Immature natural killer cell (primary cell): ENCODE measurements at regions not wholly inside any gene's neighbourhood (a gene's known extent, or its start where the extent isn't known, plus 50 kb on each side); places are given as distances from the start of the nearest gene placed in this dataset.

ENCODE experiments used
- DNase-seq, 3 donors: peaks; one replicate each; pipeline ENCODE4 v3.0.0; 2022; ENCODE audit warnings: mixed read lengths in 1 of 3
- H3K27ac Mint-ChIP-seq, 6 donors: one replicate each; pipeline ENCODE4 v1.8.0; 2020; ENCODE audit warnings: mixed read lengths in 6 of 6, mild to moderate bottlenecking in 5 of 6, inconsistent platforms in 4 of 6, moderate library complexity in 3 of 6
- H3K27me3 Mint-ChIP-seq, 3 donors: one replicate each; pipeline ENCODE4 v1.8.0; 2020 to 2021; ENCODE audit warnings: low read depth in 3 of 3, mild to moderate bottlenecking in 3 of 3, mixed read lengths in 3 of 3, moderate library complexity in 3 of 3, inconsistent platforms in 1 of 3
- H3K36me3 Mint-ChIP-seq, 3 donors: one replicate each; pipeline ENCODE4 v1.8.0; 2020; ENCODE audit warnings: mixed read lengths in 3 of 3, inconsistent platforms in 2 of 3, mild to moderate bottlenecking in 2 of 3
- H3K4me1 Mint-ChIP-seq, 2 donors: one replicate each; pipeline ENCODE4 v1.8.0; 2020; ENCODE audit warnings: inconsistent platforms in 2 of 2, mild to moderate bottlenecking in 2 of 2, mixed read lengths in 2 of 2, moderate library complexity in 1 of 2
- H3K4me3 Mint-ChIP-seq, 5 donors: one replicate each; pipeline ENCODE4 v1.8.0; 2020; ENCODE audit warnings: mild to moderate bottlenecking in 5 of 5, mixed read lengths in 5 of 5, inconsistent platforms in 3 of 5, moderate library complexity in 3 of 5
- H3K9me3 Mint-ChIP-seq, 6 donors: one replicate each; pipeline ENCODE4 v1.8.0; 2020; ENCODE audit warnings: mild to moderate bottlenecking in 6 of 6, mixed read lengths in 6 of 6, inconsistent platforms in 4 of 6, moderate library complexity in 3 of 6

GRCh38 chr5:2136728-2137333 is 254.1 kb upstream of the IRX4 start:
- Mint-ChIP-seq H3K27me3 (peaks cover 0 to 5% (median 1%) of the 10 kb centered on the region in 3 donors), H3K4me1 (no peaks in the 10 kb centered on the region), H3K4me3 (no peak overlapping the region), H3K9me3 (peaks cover 0 to 1% (median 0%) of the 10 kb centered on the region in 6 donors), H3K36me3 (no peaks in the 10 kb centered on the region), H3K27ac (no peak overlapping the region)
- no peak for DNase-seq

GRCh38 chr5:2135833-2136232 is 253.1 kb upstream of the IRX4 start:
- H3K4me3 Mint-ChIP-seq, result no peak overlapping the region
- no peaks in the 10 kb centered on the region for H3K36me3 Mint-ChIP-seq
- H3K27ac Mint-ChIP-seq, result no peak overlapping the region
- no peak for DNase-seq
- H3K4me1 Mint-ChIP-seq, result no peaks in the 10 kb centered on the region
- H3K27me3 Mint-ChIP-seq, result peaks cover 0 to 5% (median 1%) of the 10 kb centered on the region in 3 donors
- H3K9me3 Mint-ChIP-seq, result no peaks in the 10 kb centered on the region

- H3K4me1 Mint-ChIP-seq, result no peaks in the 10 kb centered on the region
- H3K36me3 Mint-ChIP-seq, result no peaks in the 10 kb centered on the region
- DNase-seq, result no peak
- no peaks in the 10 kb centered on the region for H3K9me3 Mint-ChIP-seq
- H3K27ac Mint-ChIP-seq, result no peak overlapping the region
- H3K27me3 Mint-ChIP-seq, result peaks cover 0 to 5% (median 2%) of the 10 kb centered on the region in 3 donors
- H3K4me3 Mint-ChIP-seq, result no peak overlapping the region
Observed at GRCh38 chr5:2135354-2135753, 252.6 kb upstream of the IRX4 start.

GRCh38 chr5:2134543-2135292 is 252.0 kb upstream of the IRX4 start:
- H3K9me3 Mint-ChIP-seq, result no peaks in the 10 kb centered on the region
- H3K4me3 Mint-ChIP-seq, result no peak overlapping the region
- H3K36me3 Mint-ChIP-seq, result no peaks in the 10 kb centered on the region
- H3K4me1 Mint-ChIP-seq, result no peaks in the 10 kb centered on the region
- H3K27me3 Mint-ChIP-seq, result peaks cover 0 to 5% (median 4%) of the 10 kb centered on the region in 3 donors
- no peak for DNase-seq
- no peak overlapping the region for H3K27ac Mint-ChIP-seq

GRCh38 chr5:2133936-2134335 is 251.2 kb upstream of the IRX4 start:
- Mint-ChIP-seq H3K27ac (no peak overlapping the region), H3K4me1 (no peaks in the 10 kb centered on the region), H3K27me3 (peaks cover 0 to 5% (median 4%) of the 10 kb centered on the region in 3 donors), H3K36me3 (no peaks in the 10 kb centered on the region), H3K9me3 (no peaks in the 10 kb centered on the region), H3K4me3 (no peak overlapping the region)
- DNase-seq, result no peak

GRCh38 chr5:2133080-2133479 is 250.4 kb upstream of the IRX4 start:
- DNase-seq, result no peak
- Mint-ChIP-seq H3K36me3 (no peaks in the 10 kb centered on the region), H3K4me3 (no peak overlapping the region), H3K27me3 (peaks cover 0 to 4% (median 0%) of the 10 kb centered on the region in 3 donors), H3K27ac (no peak overlapping the region), H3K9me3 (no peaks in the 10 kb centered on the region), H3K4me1 (no peaks in the 10 kb centered on the region)

GRCh38 chr5:2132497-2132847 is 249.7 kb upstream of the IRX4 start:
- Mint-ChIP-seq H3K4me3 (no peak overlapping the region), H3K36me3 (no peaks in the 10 kb centered on the region), H3K9me3 (no peaks in the 10 kb centered on the region), H3K27ac (no peak overlapping the region), H3K27me3 (peaks cover 0 to 4% (median 0%) of the 10 kb centered on the region in 3 donors), H3K4me1 (no peaks in the 10 kb centered on the region)
- DNase-seq, result no peak

- Mint-ChIP-seq H3K27ac (no peak overlapping the region), H3K9me3 (no peaks in the 10 kb centered on the region), H3K4me1 (no peaks in the 10 kb centered on the region), H3K4me3 (no peak overlapping the region), H3K36me3 (no peaks in the 10 kb centered on the region), H3K27me3 (peaks cover 0 to 4% (median 0%) of the 10 kb centered on the region in 3 donors)
- no peak for DNase-seq
Observed at GRCh38 chr5:2131826-2132496, 249.2 kb upstream of the IRX4 start.

- H3K27ac Mint-ChIP-seq, result no peak overlapping the region
- H3K27me3 Mint-ChIP-seq, result peaks cover 0 to 4% (median 0%) of the 10 kb centered on the region in 3 donors
- no peaks in the 10 kb centered on the region for H3K4me1 Mint-ChIP-seq
- no peaks in the 10 kb centered on the region for H3K36me3 Mint-ChIP-seq
- H3K9me3 Mint-ChIP-seq, result no peaks in the 10 kb centered on the region
- no peak overlapping the region for H3K4me3 Mint-ChIP-seq
- DNase-seq, result no peak
Observed at GRCh38 chr5:2131196-2131595, 248.5 kb upstream of the IRX4 start.

- Mint-ChIP-seq H3K4me3 (no peak overlapping the region), H3K4me1 (no peaks in the 10 kb centered on the region), H3K27ac (no peak overlapping the region), H3K27me3 (peaks cover 3 to 5% (median 4%) of the 10 kb centered on the region in 3 donors), H3K36me3 (no peaks in the 10 kb centered on the region), H3K9me3 (no peaks in the 10 kb centered on the region)
- no peak for DNase-seq
Observed at GRCh38 chr5:2130361-2130760, 247.6 kb upstream of the IRX4 start.

- DNase-seq, result no peak
- Mint-ChIP-seq H3K4me1 (no peaks in the 10 kb centered on the region), H3K27me3 (peaks cover 3 to 7% (median 4%) of the 10 kb centered on the region in 3 donors), H3K9me3 (no peaks in the 10 kb centered on the region), H3K36me3 (no peaks in the 10 kb centered on the region), H3K27ac (no peak overlapping the region), H3K4me3 (no peak overlapping the region)
Observed at GRCh38 chr5:2129568-2130272, 247.0 kb upstream of the IRX4 start.

- Mint-ChIP-seq H3K4me3 (no peak overlapping the region), H3K27me3 (peaks cover 3 to 7% (median 4%) of the 10 kb centered on the region in 3 donors), H3K9me3 (no peaks in the 10 kb centered on the region), H3K4me1 (no peaks in the 10 kb centered on the region), H3K27ac (no peak overlapping the region), H3K36me3 (no peaks in the 10 kb centered on the region)
- no peak for DNase-seq
Observed at GRCh38 chr5:2128686-2129355, 246.1 kb upstream of the IRX4 start.

GRCh38 chr5:2126512-2126911 is 243.8 kb upstream of the IRX4 start:
- Mint-ChIP-seq H3K36me3 (no peaks in the 10 kb centered on the region), H3K27ac (no peak overlapping the region), H3K9me3 (no peaks in the 10 kb centered on the region), H3K4me3 (no peak overlapping the region), H3K4me1 (no peaks in the 10 kb centered on the region), H3K27me3 (peaks cover 4 to 7% (median 7%) of the 10 kb centered on the region in 3 donors)
- DNase-seq, result no peak
